IMR-90 (cell line): ENCODE measurements at regions not wholly inside any gene's neighbourhood (a gene's known extent, or its start where the extent isn't known, plus 50 kb on each side); places are given as distances from the start of the nearest gene placed in this dataset.
"Not testable (repeated sequence)": the region's sequence is repeated elsewhere in the genome, so short reads cannot be mapped to it uniquely, and the experiment has no call there.

Experiments used
- ATAC-seq: fragments of 200-7000 bp; cut with Tn5 transposase; 2 replicates; pipeline ENCODE4 v1.9.1; 2020; ENCODE audit warnings: low read depth, mild to moderate bottlenecking, moderate library complexity
- BruUV-seq: library from RNA; stranded (reverse); fragments of 400-500 nt; replicated peaks from 2 replicates; lab custom pipeline; 2021; lab: Mats Ljungman, UMichigan
- CTCF ChIA-PET: fragments of 300-600 bp; formaldehyde crosslinking; extraction: SDS; loops from one replicate; lab custom pipeline; 2021; ENCODE audit warnings: antibody characterized with exemption; lab: Yijun Ruan, JAX
- POLR2A ChIA-PET: fragments of 300-600 bp; sonication (Branson Sonifier 250); formaldehyde crosslinking; loops from one replicate; lab custom pipeline; 2022; ENCODE audit warnings: antibody characterized with exemption; ENCODE audit not compliant: unreplicated experiment; lab: Charles Lee
- DNase-seq: peaks from one replicate; pipeline ENCODE4 v3.0.0; 2013
- H2AFZ ChIP-seq: replicated peaks from 2 replicates; pipeline ENCODE3; 2013; ENCODE audit warnings: low read length, mild to moderate bottlenecking; ENCODE audit not compliant: poor library complexity
- H2AK5ac ChIP-seq: 2 replicates; pipeline ENCODE4 v1.6.1; 2013; ENCODE audit warnings: low read depth, low read length, inconsistent platforms
- H2AK9ac ChIP-seq: replicated peaks from 2 replicates; pipeline ENCODE3; 2013; ENCODE audit warnings: mild to moderate bottlenecking, low read depth, low read length, moderate library complexity; ENCODE audit not compliant: poor library complexity
- H2BK120ac ChIP-seq: 2 replicates; pipeline ENCODE4 v1.6.1; 2013; ENCODE audit warnings: low read depth, low read length, inconsistent platforms
- H2BK15ac ChIP-seq: 3 replicates; pipeline ENCODE4 v1.6.1; 2013; ENCODE audit warnings: low read depth, low read length, inconsistent platforms
- H2BK20ac ChIP-seq: 2 replicates; pipeline ENCODE4 v1.6.1; 2013; ENCODE audit warnings: low read depth, mild to moderate bottlenecking, inconsistent platforms, low read length, moderate library complexity
- H2BK5ac ChIP-seq: 2 replicates; pipeline ENCODE4 v1.6.1; 2013; ENCODE audit warnings: mild to moderate bottlenecking, low read depth, low read length, inconsistent platforms; ENCODE audit not compliant: poor library complexity, severe bottlenecking
- H3K14ac ChIP-seq: replicated peaks from 2 replicates; pipeline ENCODE4 v1.6.1; 2013; ENCODE audit warnings: low read depth, low read length, inconsistent platforms
- H3K18ac ChIP-seq: 2 replicates; pipeline ENCODE4 v1.6.1; 2013; ENCODE audit warnings: low read depth, low read length, control low read depth
- H3K23ac ChIP-seq: 2 replicates; pipeline ENCODE4 v1.6.1; 2013; ENCODE audit warnings: low read depth, low read length, inconsistent platforms
- H3K27ac ChIP-seq: 2 replicates; pipeline ENCODE4 v1.5.1; 2013; ENCODE audit warnings: mild to moderate bottlenecking, control low read depth, low read length; ENCODE audit not compliant: insufficient read depth
- H3K27me3 ChIP-seq: 2 replicates; pipeline ENCODE4 v1.6.1; 2013; ENCODE audit warnings: low read length; ENCODE audit not compliant: control insufficient read depth, insufficient read depth
- H3K36me3 ChIP-seq: 2 replicates; pipeline ENCODE4 v1.6.1; 2013; ENCODE audit warnings: low read length, mixed read lengths; ENCODE audit not compliant: control insufficient read depth, insufficient read depth
- H3K4ac ChIP-seq: 2 replicates; pipeline ENCODE4 v1.6.1; 2013; ENCODE audit warnings: low read depth, low read length, inconsistent platforms
- H3K4me1 ChIP-seq: 2 replicates; pipeline ENCODE4 v1.6.1; 2013; ENCODE audit warnings: low read length, mixed read lengths; ENCODE audit not compliant: control insufficient read depth, insufficient read depth
- H3K4me2 ChIP-seq: 2 replicates; pipeline ENCODE4 v1.6.1; 2013; ENCODE audit warnings: low read depth, mild to moderate bottlenecking, control low read depth, low read length, moderate library complexity
- H3K4me3 ChIP-seq: 2 replicates; pipeline ENCODE4 v1.5.1; 2013; ENCODE audit warnings: low read depth, mild to moderate bottlenecking, control low read depth, low read length, moderate library complexity; ENCODE audit not compliant: insufficient read depth
- H3K56ac ChIP-seq: 2 replicates; pipeline ENCODE4 v1.6.1; 2013; ENCODE audit warnings: low read length, inconsistent platforms; ENCODE audit not compliant: insufficient read depth; ENCODE audit errors: extremely low read depth
- H3K79me1 ChIP-seq, 2 experiments: 2 replicates each; pipeline ENCODE4 v1.6.1; 2013; ENCODE audit warnings: low read length in 2 of 2, inconsistent platforms in 1 of 2, low read depth in 1 of 2
- H3K9ac ChIP-seq: 2 replicates; pipeline ENCODE4 v1.6.1; 2013; ENCODE audit warnings: low read depth, low read length, control low read depth
- H3K9me1 ChIP-seq: 2 replicates; pipeline ENCODE4 v1.6.1; 2013; ENCODE audit warnings: low read length, inconsistent platforms; ENCODE audit not compliant: insufficient read depth
- H3K9me3 ChIP-seq: 2 replicates; pipeline ENCODE4 v1.6.1; 2013; ENCODE audit warnings: low read length; ENCODE audit not compliant: control insufficient read depth, insufficient read depth
- H4K20me1 ChIP-seq: 2 replicates; pipeline ENCODE4 v1.6.1; 2013; ENCODE audit warnings: low read length, inconsistent platforms; ENCODE audit not compliant: insufficient read depth
- H4K5ac ChIP-seq: 2 replicates; pipeline ENCODE4 v1.6.1; 2013; ENCODE audit warnings: mild to moderate bottlenecking, low read depth, low read length, control low read depth
- H4K8ac ChIP-seq, 2 experiments: 2 replicates each; pipeline ENCODE4 v1.6.1; 2013; ENCODE audit warnings: low read depth in 2 of 2, low read length in 2 of 2, control low read depth in 1 of 2, inconsistent platforms in 1 of 2
- H4K91ac ChIP-seq: 2 replicates; pipeline ENCODE4 v1.6.1; 2013; ENCODE audit warnings: low read depth, low read length, inconsistent platforms; ENCODE audit not compliant: insufficient read depth
- WGBS, 2 experiments: methylation state at CpG; one replicate each; pipeline versions ENCODE4 v1.1.5 to v1.1.7; 2013; ENCODE audit warnings: missing lambda C conversion rate in 2 of 2; ENCODE audit not compliant: insufficient read length in 1 of 2; ENCODE audit errors: extremely low coverage in 2 of 2; 5-methylcytosine and 5-hydroxymethylcytosine counted together
- dilution Hi-C: fragments of 300-500 bp; cut with HindIII; formaldehyde crosslinking; loops from one replicate; pipeline ENCODE4 v1.14.3; 2018; ENCODE audit warnings: low sequenced_read_pairs; ENCODE audit not compliant: unreplicated experiment
- in situ Hi-C: fragments of 300-500 bp; cut with MboI; formaldehyde crosslinking; loops from 3 replicates; pipeline ENCODE4 v1.14.3; 2019; ENCODE audit warnings: low sequenced_read_pairs, inconsistent platforms, mixed read lengths
- intact Hi-C: fragments of 100-400 bp; cut with micrococcal nuclease; formaldehyde crosslinking; loops from 2 replicates; pipeline ENCODE4 v1.10.0; 2022

- H3K27ac ChIP-seq, H2AK9ac ChIP-seq, H2BK5ac ChIP-seq, H3K4ac ChIP-seq, H3K4me2 ChIP-seq, H3K23ac ChIP-seq, H3K36me3 ChIP-seq, POLR2A ChIA-PET, H3K18ac ChIP-seq, BruUV-seq, H4K91ac ChIP-seq, H3K9ac ChIP-seq, H3K56ac ChIP-seq, H3K79me1 ChIP-seq, H3K9me1 ChIP-seq, H3K9me3 ChIP-seq, H2AFZ ChIP-seq, H2BK15ac ChIP-seq, ATAC-seq, H2BK120ac ChIP-seq, CTCF ChIA-PET, H4K20me1 ChIP-seq, H3K27me3 ChIP-seq, H3K4me3 ChIP-seq, H2AK5ac ChIP-seq, intact Hi-C loops, H3K4me1 ChIP-seq, in situ Hi-C loops, H3K14ac ChIP-seq, H4K8ac ChIP-seq, H2BK20ac ChIP-seq, dilution Hi-C loops, H4K5ac ChIP-seq: not testable (repeated sequence)
- peak; percentile 0 for DNase-seq
- no CpG with 5 or more reads among the region's 2 CpGs for WGBS, 2 experiments
These were observed 264.8 kb downstream of the OR4F29 start for GRCh38 chr1:186691-187131.

DNA sequence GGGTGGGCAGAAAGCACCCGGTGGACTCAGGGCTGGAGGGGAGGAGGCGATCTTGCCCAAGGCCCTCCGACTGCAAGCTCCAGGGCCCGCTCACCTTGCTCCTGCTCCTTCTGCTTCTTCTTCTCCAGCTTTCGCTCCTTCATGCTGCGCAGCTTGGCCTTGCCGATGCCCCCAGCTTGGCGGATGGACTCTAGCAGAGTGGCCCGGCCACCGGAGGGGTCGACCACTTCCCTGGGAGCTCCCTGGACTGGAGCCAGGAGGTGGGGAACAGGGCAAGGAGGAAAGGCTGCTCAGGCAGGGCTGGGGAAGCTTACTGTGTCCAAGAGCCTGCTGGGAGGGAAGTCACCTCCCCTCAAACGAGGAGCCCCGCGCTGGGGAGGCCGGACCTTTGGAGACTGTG lies 265.3 kb downstream of the OR4F29 start:
- WGBS, 2 experiments: no CpG with 5 or more reads among the region's 15 CpGs
- H3K4me2 ChIP-seq, H2AK5ac ChIP-seq, H4K20me1 ChIP-seq, intact Hi-C loops, H2BK5ac ChIP-seq, H2AK9ac ChIP-seq, ATAC-seq, BruUV-seq, H2BK15ac ChIP-seq, H4K91ac ChIP-seq, H3K36me3 ChIP-seq, H3K9me1 ChIP-seq, dilution Hi-C loops, POLR2A ChIA-PET, H3K4ac ChIP-seq, H3K14ac ChIP-seq, H2AFZ ChIP-seq, H3K4me1 ChIP-seq, H3K4me3 ChIP-seq, DNase-seq, H3K9me3 ChIP-seq, H2BK20ac ChIP-seq, in situ Hi-C loops, H2BK120ac ChIP-seq, H3K79me1 ChIP-seq, H4K5ac ChIP-seq, H3K23ac ChIP-seq, H4K8ac ChIP-seq, H3K27ac ChIP-seq, H3K56ac ChIP-seq, H3K18ac ChIP-seq, CTCF ChIA-PET, H3K9ac ChIP-seq, H3K27me3 ChIP-seq: not testable (repeated sequence)
